Cardiac muscle cell (in vitro differentiated cells and primary cell): ENCODE measurements at regions not wholly inside any gene's neighbourhood (a gene's known extent, or its start where the extent isn't known, plus 50 kb on each side); places are given as distances from the start of the nearest gene placed in this dataset.

Source experiments
- DNase-seq, 2 donors: peaks; one replicate each; pipeline versions ENCODE4 v3.0.0 to v3.0.0-alpha.2; 2010 to 2017; ENCODE audit warnings: low read depth in 1 of 2, low spot score in 1 of 2
- H3K27ac ChIP-seq: fragments of 200-600 bp; sonication (generic); 2 replicates; pipeline ENCODE4 v1.5.1; 2016
- H3K27me3 ChIP-seq: fragments of 200-600 bp; sonication (generic); 2 replicates; pipeline ENCODE4 v1.6.0; 2016; ENCODE audit warnings: control low read depth
- H3K36me3 ChIP-seq: fragments of 200-600 bp; sonication (generic); 2 replicates; pipeline ENCODE4 v1.5.1; 2016; ENCODE audit warnings: control low read depth
- H3K4me1 ChIP-seq: fragments of 200-600 bp; sonication (generic); 2 replicates; pipeline ENCODE4 v1.8.1; 2017; ENCODE audit warnings: low read depth, mild to moderate bottlenecking, mixed run types
- H3K4me3 ChIP-seq: fragments of 200-600 bp; sonication (generic); 2 replicates; pipeline ENCODE4 v1.5.1; 2016; ENCODE audit warnings: mild to moderate bottlenecking
- H3K9me3 ChIP-seq: fragments of 200-600 bp; sonication (generic); 2 replicates; pipeline ENCODE4 v1.5.1; 2017; ENCODE audit warnings: low read depth, mild to moderate bottlenecking, control low read depth
- TF ChIP-seq, protein P1 (sequence below): IDR thresholded peaks from 2 replicates; pipeline ENCODE4 v1.5.1; 2012; ENCODE audit warnings: low read depth, mild to moderate bottlenecking, low read length

DNA sequence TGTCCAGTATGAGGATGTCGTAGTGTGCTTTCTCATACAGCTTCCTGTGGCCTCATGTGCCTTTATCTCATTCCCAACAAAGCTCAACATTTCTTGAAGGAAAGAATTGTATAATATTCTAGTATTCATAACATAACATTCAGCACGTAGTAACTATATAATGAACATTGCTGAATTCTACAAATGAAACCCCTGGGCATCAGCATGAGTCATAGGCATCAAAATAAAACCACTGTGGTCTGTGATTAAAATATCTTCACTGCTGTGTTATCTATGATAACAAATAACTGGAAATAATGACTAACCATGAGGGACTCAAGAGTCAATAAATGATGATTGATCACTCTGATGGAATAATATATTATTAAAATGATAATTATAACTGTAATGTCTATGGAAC is 255.2 kb downstream of the EMP1 start:
- Histone ChIP-seq H3K9me3 (no peaks in the 10 kb centered on the region), H3K27ac (no peak overlapping the region), H3K4me3 (no peak overlapping the region), H3K36me3 (no peaks in the 10 kb centered on the region), H3K4me1 (no peaks in the 10 kb centered on the region), H3K27me3 (no peaks in the 10 kb centered on the region)
- TF ChIP-seq, protein P1, sequence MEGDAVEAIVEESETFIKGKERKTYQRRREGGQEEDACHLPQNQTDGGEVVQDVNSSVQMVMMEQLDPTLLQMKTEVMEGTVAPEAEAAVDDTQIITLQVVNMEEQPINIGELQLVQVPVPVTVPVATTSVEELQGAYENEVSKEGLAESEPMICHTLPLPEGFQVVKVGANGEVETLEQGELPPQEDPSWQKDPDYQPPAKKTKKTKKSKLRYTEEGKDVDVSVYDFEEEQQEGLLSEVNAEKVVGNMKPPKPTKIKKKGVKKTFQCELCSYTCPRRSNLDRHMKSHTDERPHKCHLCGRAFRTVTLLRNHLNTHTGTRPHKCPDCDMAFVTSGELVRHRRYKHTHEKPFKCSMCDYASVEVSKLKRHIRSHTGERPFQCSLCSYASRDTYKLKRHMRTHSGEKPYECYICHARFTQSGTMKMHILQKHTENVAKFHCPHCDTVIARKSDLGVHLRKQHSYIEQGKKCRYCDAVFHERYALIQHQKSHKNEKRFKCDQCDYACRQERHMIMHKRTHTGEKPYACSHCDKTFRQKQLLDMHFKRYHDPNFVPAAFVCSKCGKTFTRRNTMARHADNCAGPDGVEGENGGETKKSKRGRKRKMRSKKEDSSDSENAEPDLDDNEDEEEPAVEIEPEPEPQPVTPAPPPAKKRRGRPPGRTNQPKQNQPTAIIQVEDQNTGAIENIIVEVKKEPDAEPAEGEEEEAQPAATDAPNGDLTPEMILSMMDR, result no peak
- no peak for DNase-seq

DNA sequence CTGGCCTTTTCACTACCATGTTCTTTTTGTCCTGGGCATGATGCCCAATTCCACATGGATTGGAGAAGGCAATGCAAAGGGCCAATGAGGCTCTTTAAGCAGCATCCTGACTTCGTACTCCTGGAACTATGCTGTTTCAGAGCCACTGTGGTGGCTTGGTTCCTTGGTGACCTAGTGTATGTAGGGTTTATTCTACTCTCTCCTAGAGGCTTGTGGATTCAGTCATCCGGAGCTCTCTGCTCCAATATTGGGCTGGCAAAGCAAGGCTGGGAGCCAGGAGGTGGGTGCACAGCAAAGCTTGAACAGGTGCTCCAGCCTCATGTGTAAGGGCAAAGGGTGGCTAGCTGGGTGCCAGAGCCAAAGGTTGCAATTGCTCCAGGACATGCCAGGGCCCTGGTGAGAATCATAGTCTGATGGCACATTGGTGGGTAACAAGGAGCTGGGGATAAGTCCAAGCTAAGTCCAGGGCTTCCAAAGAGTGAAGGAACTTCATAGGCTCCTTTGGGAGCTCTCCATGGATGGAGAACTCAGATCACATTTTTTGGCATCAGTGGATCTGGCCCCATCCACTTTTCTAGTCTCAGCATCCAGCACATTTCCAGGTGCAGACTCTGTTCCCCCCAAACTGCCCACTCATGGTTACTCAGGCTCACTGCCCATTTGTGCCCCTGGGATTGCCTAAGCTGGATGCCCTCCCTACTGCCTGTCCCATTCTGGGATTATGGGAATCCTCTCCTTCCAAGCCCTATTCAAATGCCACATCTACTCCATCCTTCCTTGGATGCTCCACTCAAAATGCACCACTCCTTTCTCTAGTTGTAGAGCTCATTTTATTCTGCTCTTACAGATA is 253.9 kb downstream of the EMP1 start:
- Histone ChIP-seq H3K4me3 (no peak overlapping the region), H3K36me3 (no peaks in the 10 kb centered on the region), H3K27ac (no peak overlapping the region), H3K4me1 (no peaks in the 10 kb centered on the region), H3K9me3 (no peaks in the 10 kb centered on the region), H3K27me3 (no peaks in the 10 kb centered on the region)
- DNase-seq, result no peak
- TF ChIP-seq, protein P1, result no peak

DNA sequence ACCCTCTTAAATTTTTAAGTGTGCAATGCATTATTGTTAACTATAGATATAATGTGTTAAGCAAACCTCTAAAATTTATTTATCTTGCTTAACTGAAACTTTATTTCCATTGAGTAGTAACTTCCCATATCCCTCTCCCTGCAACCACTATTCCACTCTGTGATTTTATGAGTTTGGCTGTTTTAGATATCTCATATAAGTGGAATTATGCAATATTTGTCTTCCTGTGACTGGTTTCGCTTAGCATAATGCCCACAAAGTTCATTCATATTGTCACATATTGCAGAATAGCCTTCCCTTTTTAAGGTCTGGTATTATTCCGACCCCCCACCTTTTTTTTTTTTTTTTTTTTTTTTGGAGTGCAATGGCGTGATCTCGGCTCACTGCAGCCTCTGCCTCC is 247.6 kb downstream of the EMP1 start:
- DNase-seq, result peak in 1 of 2 donors; percentile 4
- H3K4me3 ChIP-seq, result no peak overlapping the region
- no peaks in the 10 kb centered on the region for H3K9me3 ChIP-seq
- H3K4me1 ChIP-seq, result no peaks in the 10 kb centered on the region
- no peaks in the 10 kb centered on the region for H3K27me3 ChIP-seq
- no peak overlapping the region for H3K27ac ChIP-seq
- H3K36me3 ChIP-seq, result no peaks in the 10 kb centered on the region
- TF ChIP-seq, protein P1, result no peak

- TF ChIP-seq, protein P1, result no peak
- Histone ChIP-seq H3K4me3 (no peak overlapping the region), H3K27ac (no peak overlapping the region)
These were observed 247.0 kb downstream of the EMP1 start for GRCh38 chr12:13443498-13443897.

DNA sequence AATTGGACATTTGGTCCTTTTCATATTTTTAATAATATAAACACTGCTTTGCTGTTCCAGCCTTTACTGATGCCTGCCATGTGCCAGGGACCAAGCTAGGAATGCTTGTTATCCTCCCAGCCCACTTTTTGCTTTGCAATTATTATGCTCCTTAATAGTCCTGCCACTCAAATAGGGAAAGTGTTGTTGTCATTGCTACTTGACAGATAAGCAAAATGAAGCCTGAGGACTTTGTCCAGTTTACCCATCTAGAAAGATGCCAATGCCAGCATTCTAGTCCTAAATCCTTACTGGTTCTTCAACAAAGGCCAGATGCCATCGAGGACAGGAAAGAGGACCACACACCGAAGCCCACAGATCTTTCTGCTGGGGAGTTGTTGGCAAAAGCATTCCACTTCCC is 246.5 kb downstream of the EMP1 start:
- TF ChIP-seq, protein P1, result no peak
- no peak overlapping the region for H3K27ac ChIP-seq
- DNase-seq, result no peak
- no peaks in the 10 kb centered on the region for H3K27me3 ChIP-seq
- H3K4me3 ChIP-seq, result no peak overlapping the region
- no peaks in the 10 kb centered on the region for H3K9me3 ChIP-seq
- H3K4me1 ChIP-seq, result no peaks in the 10 kb centered on the region
- no peaks in the 10 kb centered on the region for H3K36me3 ChIP-seq

More at GRCh38 chr12:13443498-13443897, 247.0 kb downstream of the EMP1 start:
- no peak for DNase-seq
- H3K4me1 ChIP-seq, result no peaks in the 10 kb centered on the region
- H3K36me3 ChIP-seq, result no peaks in the 10 kb centered on the region
- no peaks in the 10 kb centered on the region for H3K27me3 ChIP-seq
- H3K9me3 ChIP-seq, result no peaks in the 10 kb centered on the region
